ENCODE measurements at regions not wholly inside any gene's neighbourhood (a gene's known extent, or its start where the extent isn't known, plus 50 kb on each side); places are given as distances from the start of the nearest gene placed in this dataset.

- no peak for DNase-seq (ENCODE audit: low spot score)
Observed at GRCh38 chrX:109931677-109932076, 71.2 kb upstream of the TMEM164 start.

GRCh38 chrX:109934434-109934833 lies 68.5 kb upstream of the TMEM164 start:
- no peak for DNase-seq (ENCODE audit: low spot score)

GRCh38 chrX:109934935-109935334 lies 68.0 kb upstream of the TMEM164 start:
- DNase-seq (ENCODE audit: low spot score): no peak

GRCh38 chrX:109936114-109936513 lies 66.8 kb upstream of the TMEM164 start:
- DNase-seq (ENCODE audit: low spot score): peak; percentile 28

- no peak for DNase-seq (ENCODE audit: low spot score)
Observed at GRCh38 chrX:109936598-109936997, 66.3 kb upstream of the TMEM164 start.

- no peak for DNase-seq (ENCODE audit: low spot score)
Observed at GRCh38 chrX:109939498-109939897, 63.4 kb upstream of the TMEM164 start.

GRCh38 chrX:109940411-109940810 lies 62.5 kb upstream of the TMEM164 start:
- DNase-seq (ENCODE audit: low spot score): no peak

GRCh38 chrX:109943092-109943739 lies 59.7 kb upstream of the TMEM164 start:
- no peak for DNase-seq (ENCODE audit: low spot score)

GRCh38 chrX:109943740-109944092 lies 59.2 kb upstream of the TMEM164 start:
- no peak for DNase-seq (ENCODE audit: low spot score)

- no peak for DNase-seq (ENCODE audit: low spot score)
Observed at GRCh38 chrX:109952050-109952449, 50.9 kb upstream of the TMEM164 start.

GRCh38 chrX:109952985-109953905 lies 49.7 kb upstream of the TMEM164 start:
- DNase-seq (ENCODE audit: low spot score): no peak

Data from AG20443 (cell line).